ENCODE measurements at regions not wholly inside any gene's neighbourhood (a gene's known extent, or its start where the extent isn't known, plus 50 kb on each side); places are given as distances from the start of the nearest gene placed in this dataset.

GRCh38 chr18:11256251-11256650 is 106.9 kb upstream of the PIEZO2 start:
- TF ChIP-seq CTCF (IDR thresholded peaks at IDR 0.05) (no peak), EZH2 (IDR thresholded peaks at IDR 0.05) (no peak)
